Upper lobe of left lung (tissue), 6 donors: ENCODE measurements at regions not wholly inside any gene's neighbourhood (a gene's known extent, or its start where the extent isn't known, plus 50 kb on each side); places are given as distances from the start of the nearest gene placed in this dataset.

Source experiments
- ATAC-seq, 2 donors: fragments of 200-7000 bp; cut with Tn5 transposase; one replicate each; pipeline ENCODE4 v1.9.1; 2022; ENCODE audit warnings: mild to moderate bottlenecking in 2 of 2, moderate library complexity in 2 of 2; ENCODE audit not compliant: low FRiP score in 2 of 2
- DNase-seq, 2 donors: peaks; one replicate each; pipeline ENCODE4 v3.0.0-alpha.2; 2019 to 2020
- H3K27ac ChIP-seq, 4 donors: fragments of 200-600 bp; sonication (generic); one replicate each; pipeline ENCODE4 v1.5.1; 2016 to 2019
- H3K27me3 ChIP-seq, 4 donors: fragments of 200-600 bp; sonication (generic); one replicate each; pipeline ENCODE4 v1.5.1; 2017 to 2019
- H3K36me3 ChIP-seq, 4 donors: fragments of 200-600 bp; sonication (generic); one replicate each; pipeline ENCODE4 v1.5.1; 2016 to 2019
- H3K4me1 ChIP-seq, 4 donors: fragments of 200-600 bp; sonication (generic); one replicate each; pipeline ENCODE4 v1.5.1; 2018 to 2019
- H3K4me3 ChIP-seq, 4 donors: fragments of 200-600 bp; sonication (generic); one replicate each; pipeline ENCODE4 v1.5.1; 2017 to 2019; ENCODE audit warnings: mild to moderate bottlenecking in 2 of 4, moderate library complexity in 1 of 4
- H3K9me3 ChIP-seq, 4 donors: fragments of 200-600 bp; sonication (generic); one replicate each; pipeline ENCODE4 v1.5.1; 2018 to 2019
- CTCF ChIP-seq, 6 experiments: fragments of 450-650 bp in 4 of 6; fragments of 200-600 bp in 2 of 6; sonication (generic) in 2 of 6; IDR thresholded peaks; one replicate each; pipeline ENCODE4 v1.5.1; 2016 to 2019; ENCODE audit warnings: antibody characterized with exemption in 6 of 6
- EP300 ChIP-seq, 4 donors: sonication (generic); formaldehyde crosslinking; IDR thresholded peaks; one replicate each; pipeline ENCODE4 v1.5.1; 2017; ENCODE audit warnings: antibody characterized with exemption in 4 of 4, control low read depth in 2 of 4
- POLR2A ChIP-seq, 4 donors: fragments of 450-650 bp; IDR thresholded peaks; one replicate each; pipeline ENCODE4 v1.5.1; 2016 to 2017; ENCODE audit warnings: antibody characterized with exemption in 4 of 4, mild to moderate bottlenecking in 2 of 4
- POLR2AphosphoS5 ChIP-seq, 2 donors: sonication (generic); formaldehyde crosslinking; IDR thresholded peaks; one replicate each; pipeline ENCODE4 v1.5.1; 2017; ENCODE audit warnings: antibody characterized with exemption in 2 of 2
- WGBS, 2 donors: methylation state at CpG; one replicate each; pipeline ENCODE4 v1.1.5; 2017 to 2018; 5-methylcytosine and 5-hydroxymethylcytosine counted together
- donor health status: DM: no; HTN: no; CAD: no; lungs with moderate emphysema.
- donor health status: DM: no; HTN: yes; CAD: no; lungs with severe emphysema.

GRCh38 chr4:138869631-138870030 lies 145.9 kb upstream of the NOCT start:
- TF ChIP-seq POLR2AphosphoS5 (IDR thresholded peaks at IDR 0.05) (no peak), POLR2A (IDR thresholded peaks at IDR 0.05) (no peak), EP300 (IDR thresholded peaks at IDR 0.05) (no peak), CTCF (IDR thresholded peaks at IDR 0.05) (no peak)
- Histone ChIP-seq H3K27ac (peak overlapping the region in 1 of 4 donors; percentile 10), H3K27me3 (no peaks in the 10 kb centered on the region), H3K4me1 (peaks cover 0 to 6% (median 4%) of the 10 kb centered on the region in 4 donors), H3K36me3 (no peaks in the 10 kb centered on the region), H3K4me3 (no peak overlapping the region), H3K9me3 (no peaks in the 10 kb centered on the region)
- no peak for DNase-seq
- ATAC-seq, result no peak

- no peak for DNase-seq
- TF ChIP-seq POLR2AphosphoS5 (IDR thresholded peaks at IDR 0.05) (no peak), CTCF (IDR thresholded peaks at IDR 0.05) (no peak), EP300 (IDR thresholded peaks at IDR 0.05) (no peak), POLR2A (IDR thresholded peaks at IDR 0.05) (no peak)
- Histone ChIP-seq H3K4me1 (peaks cover 0 to 6% (median 4%) of the 10 kb centered on the region in 4 donors), H3K4me3 (no peak overlapping the region), H3K36me3 (no peaks in the 10 kb centered on the region), H3K27ac (no peak overlapping the region), H3K27me3 (no peaks in the 10 kb centered on the region), H3K9me3 (no peaks in the 10 kb centered on the region)
- no peak for ATAC-seq
- 38 to 42% methylated on average over 1 of the region's 1 CpG for WGBS, 2 donors
Measured at GRCh38 chr4:138869165-138869564, 146.4 kb upstream of the NOCT start.

- peaks cover 0 to 6% (median 4%) of the 10 kb centered on the region in 4 donors for H3K4me1 ChIP-seq
- 18 to 54% methylated on average over 3 of the region's 3 CpGs for WGBS, 2 donors
Measured at GRCh38 chr4:138868562-138868961, 147.0 kb upstream of the NOCT start.

GRCh38 chr4:138867404-138867803 lies 148.2 kb upstream of the NOCT start:
- Histone ChIP-seq H3K9me3 (no peaks in the 10 kb centered on the region), H3K27me3 (no peaks in the 10 kb centered on the region), H3K27ac (no peak overlapping the region), H3K36me3 (no peaks in the 10 kb centered on the region), H3K4me1 (peaks cover 0 to 6% (median 4%) of the 10 kb centered on the region in 4 donors), H3K4me3 (no peak overlapping the region)
- no peak for TF ChIP-seq EP300 (IDR thresholded peaks at IDR 0.05)
- ATAC-seq (peak in 1 of 2 donors; percentile 54), DNase-seq (no peak)
- 94 to 97% methylated on average over 6 of the region's 6 CpGs for WGBS, 2 donors

More at GRCh38 chr4:138868562-138868961, 147.0 kb upstream of the NOCT start:
- Histone ChIP-seq H3K27ac (no peak overlapping the region), H3K27me3 (no peaks in the 10 kb centered on the region), H3K36me3 (no peaks in the 10 kb centered on the region), H3K4me3 (no peak overlapping the region), H3K9me3 (no peaks in the 10 kb centered on the region)
- TF ChIP-seq CTCF (IDR thresholded peaks at IDR 0.05), result no peak
- no peak for TF ChIP-seq POLR2AphosphoS5 (IDR thresholded peaks at IDR 0.05)
- no peak for TF ChIP-seq POLR2A (IDR thresholded peaks at IDR 0.05)
- no peak for ATAC-seq
- no peak for DNase-seq

- Histone ChIP-seq H3K4me3 (no peak overlapping the region), H3K36me3 (no peaks in the 10 kb centered on the region), H3K4me1 (peaks cover 0 to 5% (median 4%) of the 10 kb centered on the region in 4 donors), H3K9me3 (no peaks in the 10 kb centered on the region), H3K27ac (no peak overlapping the region), H3K27me3 (no peaks in the 10 kb centered on the region)
- DNase-seq, result peak in 1 of 2 donors; percentile 20
- TF ChIP-seq CTCF (IDR thresholded peaks at IDR 0.05), result no peak
- no peak for TF ChIP-seq EP300 (IDR thresholded peaks at IDR 0.05)
- TF ChIP-seq POLR2A (IDR thresholded peaks at IDR 0.05), result no peak
- TF ChIP-seq POLR2AphosphoS5 (IDR thresholded peaks at IDR 0.05), result no peak
- 97 to 100% methylated on average over 2 of the region's 2 CpGs for WGBS, 2 donors
- no peak for ATAC-seq
Measured at GRCh38 chr4:138866314-138866713, 149.3 kb upstream of the NOCT start.
